ENCODE measurements at regions not wholly inside any gene's neighbourhood (a gene's known extent, or its start where the extent isn't known, plus 50 kb on each side); places are given as distances from the start of the nearest gene placed in this dataset.
A peak's percentile ranks its signal among the peaks of the same experiment; 100 is the strongest.

GRCh38 chr18:22560797-22561196 is 143.1 kb upstream of the CTAGE1 start:
- Histone ChIP-seq H3K9me3 (no peaks in the 10 kb centered on the region), H3K36me3 (no peaks in the 10 kb centered on the region), H3K4me3 (peak overlapping the region; percentile 41 to 59), H3K27me3 (no peaks in the 10 kb centered on the region), H3K27ac (peak overlapping the region; percentile 97 to 100), H3K4me1 (peaks cover 0 to 13% of the 10 kb centered on the region in 2 donors)
- TF ChIP-seq, protein P1, sequence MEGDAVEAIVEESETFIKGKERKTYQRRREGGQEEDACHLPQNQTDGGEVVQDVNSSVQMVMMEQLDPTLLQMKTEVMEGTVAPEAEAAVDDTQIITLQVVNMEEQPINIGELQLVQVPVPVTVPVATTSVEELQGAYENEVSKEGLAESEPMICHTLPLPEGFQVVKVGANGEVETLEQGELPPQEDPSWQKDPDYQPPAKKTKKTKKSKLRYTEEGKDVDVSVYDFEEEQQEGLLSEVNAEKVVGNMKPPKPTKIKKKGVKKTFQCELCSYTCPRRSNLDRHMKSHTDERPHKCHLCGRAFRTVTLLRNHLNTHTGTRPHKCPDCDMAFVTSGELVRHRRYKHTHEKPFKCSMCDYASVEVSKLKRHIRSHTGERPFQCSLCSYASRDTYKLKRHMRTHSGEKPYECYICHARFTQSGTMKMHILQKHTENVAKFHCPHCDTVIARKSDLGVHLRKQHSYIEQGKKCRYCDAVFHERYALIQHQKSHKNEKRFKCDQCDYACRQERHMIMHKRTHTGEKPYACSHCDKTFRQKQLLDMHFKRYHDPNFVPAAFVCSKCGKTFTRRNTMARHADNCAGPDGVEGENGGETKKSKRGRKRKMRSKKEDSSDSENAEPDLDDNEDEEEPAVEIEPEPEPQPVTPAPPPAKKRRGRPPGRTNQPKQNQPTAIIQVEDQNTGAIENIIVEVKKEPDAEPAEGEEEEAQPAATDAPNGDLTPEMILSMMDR (IDR thresholded peaks at IDR 0.05), result no peak
- no peak for DNase-seq (ENCODE audit: low spot score)

GRCh38 chr18:22563164-22563583 is 145.5 kb upstream of the CTAGE1 start:
- peak; percentile 73 for DNase-seq (ENCODE audit: low spot score)
- no peaks in the 10 kb centered on the region for H3K27me3 ChIP-seq
- H3K27ac ChIP-seq, result peak overlapping the region; percentile 97 to 100
- H3K36me3 ChIP-seq, result no peaks in the 10 kb centered on the region
- no peaks in the 10 kb centered on the region for H3K9me3 ChIP-seq
- H3K4me1 ChIP-seq, result no peaks in the 10 kb centered on the region
- TF ChIP-seq, protein P1 (IDR thresholded peaks at IDR 0.05), result peak; percentile 49 to 83
- peak overlapping the region; percentile 41 to 59 for H3K4me3 ChIP-seq

DNA sequence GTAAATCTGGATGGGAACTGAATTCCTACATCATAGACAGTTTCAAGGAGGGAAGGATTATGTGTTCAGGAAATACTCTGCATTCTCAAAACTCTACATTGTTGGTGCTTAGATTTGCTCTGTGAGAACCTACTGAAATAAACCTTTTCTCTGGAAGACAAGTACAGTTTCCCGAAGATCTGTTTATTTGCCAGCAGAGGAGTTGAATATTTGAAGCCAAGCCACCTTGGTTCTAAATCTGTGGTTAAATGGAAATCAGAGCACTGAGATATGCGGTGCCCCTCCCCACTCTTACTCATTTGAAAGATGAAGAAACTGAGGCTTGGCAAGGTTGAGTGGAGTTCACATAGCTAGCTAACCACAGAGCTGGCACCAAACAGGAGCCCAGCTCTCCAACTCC is 146.3 kb upstream of the CTAGE1 start:
- Histone ChIP-seq H3K36me3 (no peaks in the 10 kb centered on the region), H3K27me3 (no peaks in the 10 kb centered on the region), H3K4me1 (no peaks in the 10 kb centered on the region), H3K27ac (no peak overlapping the region), H3K4me3 (no peak overlapping the region), H3K9me3 (no peaks in the 10 kb centered on the region)
- no peak for DNase-seq (ENCODE audit: low spot score)
- TF ChIP-seq, protein P1 (IDR thresholded peaks at IDR 0.05), result no peak

DNA sequence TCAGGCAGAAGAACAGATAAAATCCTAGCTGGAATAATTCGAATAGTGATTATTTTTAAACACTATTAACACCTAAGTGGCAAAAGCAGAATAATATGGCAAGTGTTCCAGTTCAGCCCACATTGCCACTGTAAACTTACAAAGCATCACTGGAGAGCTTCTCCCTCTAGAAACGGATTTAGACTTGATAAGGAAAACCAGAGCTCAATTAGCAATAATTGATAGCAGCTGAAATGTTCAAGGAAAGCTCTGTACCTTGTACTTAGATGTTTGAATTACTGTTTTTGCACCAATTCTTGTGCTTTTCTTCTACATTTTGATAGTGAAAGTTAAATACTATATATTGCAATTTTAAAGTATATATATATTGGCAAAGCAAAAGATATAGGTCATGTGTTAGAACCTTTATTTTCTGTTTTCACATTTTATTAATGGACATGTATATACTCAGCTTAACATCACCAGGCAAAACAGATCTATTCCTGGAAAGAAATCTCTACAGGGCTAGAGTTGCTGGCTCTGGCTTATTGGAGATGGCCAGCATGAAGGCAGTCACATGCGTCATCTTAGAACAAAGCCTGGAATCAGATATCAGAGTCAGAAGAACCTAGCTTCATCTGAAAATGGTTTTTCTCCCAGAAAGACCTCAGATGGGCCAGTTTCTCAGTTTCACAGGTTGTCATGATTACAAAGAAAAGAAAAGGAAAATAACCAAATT is 149.1 kb upstream of the CTAGE1 start:
- Histone ChIP-seq H3K9me3 (no peaks in the 10 kb centered on the region), H3K4me3 (no peak overlapping the region), H3K27me3 (no peaks in the 10 kb centered on the region), H3K4me1 (no peaks in the 10 kb centered on the region), H3K27ac (no peak overlapping the region), H3K36me3 (no peaks in the 10 kb centered on the region)
- TF ChIP-seq, protein P1 (IDR thresholded peaks at IDR 0.05), result no peak
- DNase-seq (ENCODE audit: low spot score), result no peak

GRCh38 chr18:22567794-22568193 is 150.1 kb upstream of the CTAGE1 start:
- no peak overlapping the region for H3K27ac ChIP-seq
- DNase-seq (ENCODE audit: low spot score), result no peak
- no peak overlapping the region for H3K4me3 ChIP-seq
- no peaks in the 10 kb centered on the region for H3K9me3 ChIP-seq
- no peaks in the 10 kb centered on the region for H3K27me3 ChIP-seq
- H3K36me3 ChIP-seq, result no peaks in the 10 kb centered on the region
- no peaks in the 10 kb centered on the region for H3K4me1 ChIP-seq
- TF ChIP-seq, protein P1 (IDR thresholded peaks at IDR 0.05), result no peak

DNA sequence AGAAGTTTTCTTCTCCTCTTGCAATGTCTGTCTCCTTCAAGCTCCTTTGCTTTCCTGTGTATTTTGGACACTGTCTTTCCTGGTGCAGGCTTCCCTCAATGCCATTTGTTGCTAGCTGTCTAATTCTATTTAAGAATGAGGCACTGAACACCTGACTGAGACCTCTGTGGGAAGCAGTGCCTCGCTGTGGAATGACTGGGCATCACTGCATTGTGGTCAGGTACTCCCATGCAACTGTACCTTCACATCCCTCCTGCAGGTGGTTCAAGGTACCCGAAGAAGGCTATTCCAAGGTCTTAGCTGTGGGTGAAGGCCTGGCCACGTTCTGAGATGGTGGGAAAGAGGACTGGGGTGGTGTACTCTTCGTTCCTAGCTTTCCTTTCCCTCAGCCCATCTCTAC is 152.8 kb upstream of the CTAGE1 start:
- Histone ChIP-seq H3K9me3 (no peaks in the 10 kb centered on the region), H3K4me1 (no peaks in the 10 kb centered on the region), H3K36me3 (no peaks in the 10 kb centered on the region), H3K4me3 (no peak overlapping the region), H3K27me3 (no peaks in the 10 kb centered on the region), H3K27ac (no peak overlapping the region)
- no peak for DNase-seq (ENCODE audit: low spot score)
- TF ChIP-seq, protein P1 (IDR thresholded peaks at IDR 0.05), result no peak
